Frontal cortex (tissue), 3 donors: ENCODE measurements at regions not wholly inside any gene's neighbourhood (a gene's known extent, or its start where the extent isn't known, plus 50 kb on each side); places are given as distances from the start of the nearest gene placed in this dataset.

Source experiments
- DNase-seq, 2 donors: peaks; one replicate each; pipeline ENCODE4 v3.0.0; 2012; ENCODE audit warnings: low spot score in 2 of 2
- FAIRE-seq: peaks from 2 replicates; lab custom pipeline; 2012; peaks lifted over from hg19 to GRCh38; lab: Jason Lieb, UNC
- donor health status: control.
- donor health status: control.
- donor health status: control.

DNA sequence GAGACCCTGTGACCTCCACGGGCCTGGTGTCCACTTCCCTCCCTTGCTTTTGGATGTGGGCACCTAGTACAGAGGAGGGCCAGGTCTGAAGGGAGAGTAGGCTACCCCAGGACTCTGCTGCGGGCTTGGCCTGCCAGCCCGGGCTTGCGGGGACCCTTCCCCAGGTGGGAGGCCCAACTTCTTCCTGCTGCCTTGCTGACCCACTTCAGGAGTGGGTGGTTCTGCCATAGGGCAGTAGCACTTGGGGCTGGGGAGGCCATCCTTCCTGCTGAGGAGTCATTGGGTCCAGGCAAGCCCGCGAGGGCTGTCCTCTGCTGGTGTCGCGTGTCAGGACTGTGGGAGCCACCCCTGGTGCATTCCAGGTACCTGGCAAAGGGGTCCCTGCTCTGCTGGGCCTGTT lies 1250.0 kb downstream of the BRD1 start:
- DNase-seq, result no peak
- FAIRE-seq, result no peak

GRCh38 chr22:48577014-48577690 lies 1250.5 kb downstream of the BRD1 start:
- DNase-seq (peak in 1 of 2 donors; percentile 57), FAIRE-seq (no peak)

- FAIRE-seq, result no peak
- DNase-seq, result peak; percentile 77 to 92
Observed at GRCh38 chr22:48576333-48577013, 1251.2 kb downstream of the BRD1 start.

GRCh38 chr22:48575618-48576332 lies 1251.9 kb downstream of the BRD1 start:
- DNase-seq (no peak), FAIRE-seq (no peak)

GRCh38 chr22:48574776-48575617 lies 1252.7 kb downstream of the BRD1 start:
- DNase-seq (peak; percentile 87 to 88), FAIRE-seq (no peak)

- FAIRE-seq (no peak), DNase-seq (no peak)
Observed at GRCh38 chr22:48573766-48574165, 1253.9 kb downstream of the BRD1 start.

GRCh38 chr22:48572951-48573350 lies 1254.7 kb downstream of the BRD1 start:
- FAIRE-seq, result no peak
- DNase-seq, result no peak

- FAIRE-seq (no peak), DNase-seq (no peak)
Observed at GRCh38 chr22:48570912-48571311, 1256.8 kb downstream of the BRD1 start.

DNA sequence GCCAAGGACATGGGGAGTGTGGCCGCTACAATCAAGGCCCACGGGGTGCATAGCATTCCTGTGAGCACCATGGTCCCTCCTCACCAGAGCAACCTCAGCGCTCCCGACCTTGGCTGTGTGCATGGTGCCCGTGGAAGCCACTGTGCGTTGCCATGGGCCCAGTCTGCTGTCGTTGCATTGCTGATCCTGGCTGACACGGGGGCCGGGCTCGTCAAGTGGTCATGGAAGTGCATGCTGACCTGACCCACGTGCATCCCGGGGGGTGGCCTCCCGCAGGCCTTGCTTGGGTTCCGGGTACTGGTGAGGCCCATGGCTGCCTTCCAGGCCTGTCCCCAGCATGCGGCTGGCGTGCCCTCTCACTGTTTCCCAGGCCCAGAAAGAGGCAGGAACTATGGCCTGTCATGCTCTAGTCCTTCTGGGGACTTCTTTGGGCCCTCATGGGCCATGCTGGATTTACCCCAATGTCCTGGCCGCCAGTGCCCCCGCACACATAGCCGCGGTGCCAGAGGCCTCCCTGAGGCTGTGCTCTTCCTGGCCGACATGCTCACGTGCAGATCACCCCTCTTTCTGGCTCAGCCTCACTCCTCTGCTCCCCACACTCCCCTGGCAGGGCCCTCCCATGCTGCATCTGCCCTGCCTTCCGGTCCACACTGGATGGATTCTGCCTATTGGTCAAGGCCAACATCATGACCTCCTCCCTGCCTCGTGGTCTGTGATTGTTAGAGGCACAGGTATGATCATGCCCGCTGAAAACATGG lies 1258.0 kb downstream of the BRD1 start:
- FAIRE-seq (no peak), DNase-seq (no peak)

DNA sequence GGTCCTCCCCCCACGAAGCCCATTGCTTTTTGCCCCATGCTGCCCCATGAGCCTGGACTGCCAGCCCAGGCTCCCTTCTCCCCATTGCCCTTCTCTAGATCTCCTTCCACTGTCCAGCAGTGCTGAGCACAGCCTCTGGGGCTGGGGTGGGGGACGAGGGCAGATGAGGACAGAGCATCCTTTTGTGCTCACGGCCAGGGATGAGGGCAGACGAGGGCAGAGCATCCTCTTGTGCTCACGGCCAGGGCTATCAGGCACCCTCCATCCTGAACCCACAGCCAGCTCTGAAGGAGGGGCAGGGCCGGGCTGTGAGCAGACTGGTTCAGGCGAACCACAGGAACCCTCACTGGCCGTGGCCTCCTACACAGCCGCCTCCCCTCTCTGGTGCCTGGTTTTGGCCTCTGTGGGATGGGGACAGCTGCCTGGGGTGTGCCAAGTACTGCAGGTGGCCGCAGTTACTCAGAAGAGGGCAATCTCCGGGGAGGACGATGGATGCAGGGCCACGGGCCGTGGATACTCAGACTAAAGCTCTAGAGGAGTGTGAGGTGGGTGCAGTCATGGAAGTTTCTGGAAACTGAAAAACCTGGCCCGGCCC lies 1258.8 kb downstream of the BRD1 start:
- FAIRE-seq (no peak), DNase-seq (peak; percentile 62 to 68)

DNA sequence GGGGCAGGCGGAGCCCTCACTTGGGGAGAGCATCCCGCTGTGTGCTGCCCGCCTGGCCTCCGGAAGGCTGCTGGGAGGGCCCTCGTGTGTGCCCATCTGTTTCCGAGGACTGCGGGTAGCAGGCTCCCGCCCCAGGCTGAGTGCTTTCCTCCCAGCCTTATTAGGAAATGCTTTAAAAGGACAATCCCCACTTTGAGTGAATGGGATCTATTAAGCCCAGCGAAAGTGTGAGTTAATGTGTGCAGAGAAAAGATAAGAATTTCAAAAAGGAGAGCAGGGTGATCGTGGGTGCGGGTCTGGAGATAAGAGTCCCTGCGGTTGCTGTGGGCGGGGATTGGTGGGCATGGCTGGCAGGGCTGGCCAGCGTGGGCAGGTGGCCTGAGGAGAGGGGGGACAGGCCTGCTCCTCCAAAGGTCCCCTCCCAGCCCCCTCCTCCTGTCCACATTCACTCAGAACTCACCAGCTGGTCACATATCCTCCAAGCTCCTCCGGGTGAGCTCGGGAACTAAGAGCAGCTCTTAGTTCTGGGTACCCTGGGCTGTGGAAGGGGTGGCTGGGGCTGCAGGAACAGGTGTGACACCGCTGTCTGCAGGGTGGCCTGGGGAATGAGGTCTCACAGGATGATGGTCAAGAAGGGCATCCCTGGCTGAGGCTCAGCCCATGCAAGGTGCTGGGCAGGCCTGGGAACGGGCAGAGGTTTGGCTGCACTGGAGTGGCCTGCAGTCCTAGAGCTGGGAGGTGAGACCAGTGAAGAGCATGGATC lies 1260.3 kb downstream of the BRD1 start:
- DNase-seq (peak in 1 of 2 donors; percentile 60), FAIRE-seq (no peak)

DNA sequence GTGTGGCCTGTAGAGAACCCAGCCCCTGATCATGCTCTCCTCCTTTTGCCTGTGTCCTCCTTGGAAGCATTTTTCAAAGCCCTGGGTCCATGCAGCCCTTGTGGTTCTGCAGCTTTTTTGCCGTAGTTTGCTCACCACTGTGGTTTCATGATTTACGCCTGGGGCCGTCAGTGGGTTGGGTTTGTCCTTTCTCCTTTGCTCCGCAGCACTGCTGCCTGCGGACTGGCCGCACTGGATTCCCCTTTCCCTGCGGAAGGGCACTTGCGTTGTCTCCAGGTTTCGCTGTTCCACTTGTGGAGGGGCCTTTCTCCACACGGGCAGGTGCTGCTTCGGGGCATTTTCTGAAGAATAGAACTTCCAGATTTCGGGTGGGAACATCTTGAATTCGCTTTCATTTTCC lies 1260.9 kb downstream of the BRD1 start:
- FAIRE-seq (no peak), DNase-seq (no peak)

DNA sequence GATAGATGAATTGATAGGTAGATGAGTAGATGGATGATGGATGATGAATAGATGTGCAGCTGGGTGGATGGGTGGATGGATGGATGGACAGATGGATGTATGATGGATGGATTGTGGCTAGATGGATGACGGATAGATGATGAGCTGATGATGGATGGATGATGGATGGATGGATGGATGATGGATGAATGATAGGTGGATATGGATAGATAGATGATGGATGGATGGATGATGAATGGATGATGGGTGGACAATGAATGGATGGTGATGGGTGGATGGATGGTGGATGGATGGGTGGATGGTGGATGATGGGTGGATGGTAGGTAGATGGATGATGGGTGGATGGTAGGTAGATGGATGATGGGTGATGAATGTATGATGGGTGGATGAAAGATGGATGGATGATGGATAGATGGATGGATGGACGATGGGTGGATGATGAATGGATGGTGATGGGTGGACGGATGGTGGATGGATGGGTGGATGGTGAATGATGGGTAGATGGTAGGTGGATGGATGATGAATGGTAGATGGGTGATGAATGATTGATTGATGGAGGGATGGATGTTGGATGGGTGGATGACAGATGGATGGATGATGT lies 1261.7 kb downstream of the BRD1 start:
- FAIRE-seq, result no peak

GRCh38 chr22:48564995-48565394 lies 1262.7 kb downstream of the BRD1 start:
- FAIRE-seq (no peak), DNase-seq (no peak)

More for the DNA sequence above, 1261.7 kb downstream of the BRD1 start:
- DNase-seq, result no peak

GRCh38 chr22:48563966-48564330 lies 1263.7 kb downstream of the BRD1 start:
- no peak for DNase-seq
- no peak for FAIRE-seq

DNA sequence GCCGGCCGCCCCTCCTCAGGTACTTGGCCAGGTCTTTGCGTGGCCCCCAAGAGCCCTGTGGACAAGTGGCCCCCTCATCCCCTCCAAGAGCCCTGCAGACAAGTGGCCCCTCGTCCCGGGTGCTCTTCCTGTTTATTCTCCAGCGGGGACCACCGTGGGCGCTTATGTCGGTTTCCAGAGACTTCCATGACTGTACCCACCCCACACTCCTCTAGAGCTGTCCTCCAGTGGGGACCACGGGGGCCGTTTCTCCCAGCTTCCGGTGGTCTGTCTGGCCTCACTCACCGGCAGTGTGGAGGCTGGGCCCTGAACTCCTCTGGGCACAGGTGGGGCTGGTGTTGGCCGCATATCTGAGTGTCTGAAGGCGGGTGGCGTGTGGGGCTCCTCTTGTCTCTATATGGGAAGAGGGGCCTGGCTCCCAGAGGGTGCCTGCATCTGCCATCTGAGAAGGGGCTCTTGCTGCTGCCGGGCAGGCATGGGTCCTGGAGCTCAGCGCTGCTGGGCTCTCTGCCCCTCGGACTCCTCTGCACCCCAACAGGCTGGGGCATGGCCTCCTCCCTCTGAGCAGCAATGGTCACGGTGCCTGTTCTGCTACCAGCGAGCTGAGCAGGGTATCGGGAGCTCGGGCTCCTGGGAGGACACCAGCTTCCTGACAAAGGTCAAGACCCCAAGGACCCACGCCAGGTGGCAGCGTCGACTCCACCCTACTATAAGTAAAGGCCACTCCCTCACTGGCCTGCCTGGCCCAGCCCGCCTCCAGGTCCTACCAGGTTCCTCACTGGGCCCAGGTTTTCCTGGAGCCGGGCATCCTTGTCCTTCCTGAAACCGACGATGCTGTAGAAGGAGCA lies 1264.3 kb downstream of the BRD1 start:
- DNase-seq (no peak), FAIRE-seq (no peak)

DNA sequence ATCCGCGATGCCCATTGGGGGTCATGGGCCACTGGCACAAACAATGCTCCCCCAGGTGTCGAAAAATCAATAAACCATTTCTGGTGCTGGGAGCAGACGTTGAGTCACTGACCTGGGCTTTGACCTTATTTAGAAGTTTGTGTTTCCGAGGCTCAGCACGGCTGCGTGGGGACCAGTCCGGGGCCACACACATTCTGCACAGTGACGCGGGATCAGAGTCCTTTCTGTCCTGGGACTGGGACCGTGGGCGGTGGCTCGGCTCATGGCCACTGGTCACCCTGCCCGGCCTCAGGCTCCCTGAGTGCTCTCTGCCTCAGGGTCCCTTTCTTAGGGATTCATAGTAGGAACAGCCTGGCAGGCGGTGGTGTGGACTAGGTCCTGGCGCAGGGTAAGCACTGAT lies 1266.0 kb downstream of the BRD1 start:
- DNase-seq (no peak), FAIRE-seq (no peak)
